ENCODE measurements at regions not wholly inside any gene's neighbourhood (a gene's known extent, or its start where the extent isn't known, plus 50 kb on each side); places are given as distances from the start of the nearest gene placed in this dataset.

GRCh38 chr7:18343047-18343446, 152.5 kb upstream of the HDAC9 start:
- Histone ChIP-seq H3K27me3 (ENCODE audit: control insufficient read depth in 3 of 3, insufficient read depth in 3 of 3, low read length in 2 of 3) (no peaks in the 10 kb centered on the region), H3K9me3 (ENCODE audit: control insufficient read depth in 4 of 4, insufficient read depth in 3 of 4, low read length in 3 of 4) (no peaks in the 10 kb centered on the region), H3K9ac (ENCODE audit: insufficient read depth in 1 of 2, low read length in 2 of 2) (no peak overlapping the region), H3K4me3 (no peak overlapping the region), H3K36me3 (ENCODE audit: control insufficient read depth in 4 of 4, insufficient read depth in 4 of 4, low read length in 4 of 4) (no peaks in the 10 kb centered on the region), H3K27ac (ENCODE audit: low read depth in 1 of 2, low read length in 1 of 2) (no peak overlapping the region), H3K4me1 (ENCODE audit: control insufficient read depth in 5 of 5, insufficient read depth in 5 of 5, low read length in 5 of 5) (no peaks in the 10 kb centered on the region)
- TF ChIP-seq, protein P1, sequence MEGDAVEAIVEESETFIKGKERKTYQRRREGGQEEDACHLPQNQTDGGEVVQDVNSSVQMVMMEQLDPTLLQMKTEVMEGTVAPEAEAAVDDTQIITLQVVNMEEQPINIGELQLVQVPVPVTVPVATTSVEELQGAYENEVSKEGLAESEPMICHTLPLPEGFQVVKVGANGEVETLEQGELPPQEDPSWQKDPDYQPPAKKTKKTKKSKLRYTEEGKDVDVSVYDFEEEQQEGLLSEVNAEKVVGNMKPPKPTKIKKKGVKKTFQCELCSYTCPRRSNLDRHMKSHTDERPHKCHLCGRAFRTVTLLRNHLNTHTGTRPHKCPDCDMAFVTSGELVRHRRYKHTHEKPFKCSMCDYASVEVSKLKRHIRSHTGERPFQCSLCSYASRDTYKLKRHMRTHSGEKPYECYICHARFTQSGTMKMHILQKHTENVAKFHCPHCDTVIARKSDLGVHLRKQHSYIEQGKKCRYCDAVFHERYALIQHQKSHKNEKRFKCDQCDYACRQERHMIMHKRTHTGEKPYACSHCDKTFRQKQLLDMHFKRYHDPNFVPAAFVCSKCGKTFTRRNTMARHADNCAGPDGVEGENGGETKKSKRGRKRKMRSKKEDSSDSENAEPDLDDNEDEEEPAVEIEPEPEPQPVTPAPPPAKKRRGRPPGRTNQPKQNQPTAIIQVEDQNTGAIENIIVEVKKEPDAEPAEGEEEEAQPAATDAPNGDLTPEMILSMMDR (IDR thresholded peaks at IDR 0.05; ENCODE audit: control extremely low read depth, extremely low read depth): no peak
- ATAC-seq (ENCODE audit: insufficient read depth, low FRiP score) (no peak), DNase-seq (no peak)
- WGBS, 2 donors: 83 to 86% methylated on average over 2 of the region's 2 CpGs

DNA sequence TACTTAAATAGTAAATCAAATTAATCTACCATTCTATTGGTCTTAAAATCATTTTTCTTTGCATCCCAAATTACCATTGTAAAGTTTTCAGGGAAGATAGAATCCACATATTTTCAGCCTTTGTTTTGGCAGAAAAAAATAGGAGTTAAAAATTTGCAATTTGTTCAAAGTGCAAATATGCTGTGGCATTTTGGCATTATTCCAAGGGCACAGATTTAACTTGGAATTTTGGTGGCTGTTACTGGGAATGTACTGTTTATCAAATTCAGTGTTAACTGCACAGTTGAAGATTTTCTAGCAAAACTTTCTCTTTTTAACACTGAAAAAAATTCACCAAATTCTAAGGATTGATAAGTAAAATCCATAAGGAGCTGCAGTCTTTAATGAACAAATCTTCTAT, 151.0 kb upstream of the HDAC9 start:
- ATAC-seq (ENCODE audit: insufficient read depth, low FRiP score) (no peak), DNase-seq (peak in 1 of 3 donors; percentile 13)

DNA sequence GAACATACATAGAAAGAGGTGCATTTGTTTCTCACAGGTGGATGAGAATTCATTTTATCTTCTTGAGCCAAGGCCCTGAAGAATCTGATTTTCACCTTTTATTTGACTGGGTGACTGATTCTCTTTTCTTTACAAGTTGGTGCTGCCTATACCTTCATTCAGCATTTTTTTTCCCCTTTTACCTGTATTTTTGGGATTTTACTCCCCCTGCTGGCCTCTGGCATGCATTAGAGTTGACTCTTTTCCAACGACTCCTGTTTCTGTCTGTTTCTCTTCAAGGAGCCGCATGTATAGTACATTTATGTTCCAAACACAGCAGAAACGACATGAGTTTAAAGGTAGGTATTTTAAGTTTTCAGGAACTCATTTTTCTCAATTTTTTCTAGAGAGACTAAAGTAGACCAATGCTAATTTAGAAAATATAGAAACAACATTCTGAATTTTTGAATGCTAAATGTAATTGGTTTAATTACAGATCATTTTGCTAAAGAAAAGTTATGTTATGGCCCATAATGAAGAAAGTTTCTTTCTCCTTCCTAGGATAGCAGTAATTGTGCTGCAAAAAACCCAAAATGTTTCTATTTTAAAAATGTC, 149.8 kb upstream of the HDAC9 start:
- Histone ChIP-seq H3K36me3 (ENCODE audit: control insufficient read depth in 4 of 4, insufficient read depth in 4 of 4, low read length in 4 of 4) (no peaks in the 10 kb centered on the region), H3K4me1 (ENCODE audit: control insufficient read depth in 5 of 5, insufficient read depth in 5 of 5, low read length in 5 of 5) (no peaks in the 10 kb centered on the region), H3K27me3 (ENCODE audit: control insufficient read depth in 3 of 3, insufficient read depth in 3 of 3, low read length in 2 of 3) (peaks cover 0 to 3% (median 0%) of the 10 kb centered on the region in 3 donors), H3K9ac (ENCODE audit: insufficient read depth in 1 of 2, low read length in 2 of 2) (no peak overlapping the region), H3K4me3 (no peak overlapping the region), H3K9me3 (ENCODE audit: control insufficient read depth in 4 of 4, insufficient read depth in 3 of 4, low read length in 3 of 4) (no peaks in the 10 kb centered on the region), H3K27ac (ENCODE audit: low read depth in 1 of 2, low read length in 1 of 2) (no peak overlapping the region)
- no peak for ATAC-seq (ENCODE audit: insufficient read depth, low FRiP score)
- WGBS, 2 donors: 24 to 26% methylated on average over 3 of the region's 3 CpGs
- TF ChIP-seq, protein P1 (IDR thresholded peaks at IDR 0.05; ENCODE audit: control extremely low read depth, extremely low read depth): peak; percentile 60
- DNase-seq: peak; percentile 24 to 68 (median 66)

More for the DNA sequence above, 151.0 kb upstream of the HDAC9 start:
- no peaks in the 10 kb centered on the region for H3K4me1 ChIP-seq (ENCODE audit: control insufficient read depth in 5 of 5, insufficient read depth in 5 of 5, low read length in 5 of 5)
- no peaks in the 10 kb centered on the region for H3K36me3 ChIP-seq (ENCODE audit: control insufficient read depth in 4 of 4, insufficient read depth in 4 of 4, low read length in 4 of 4)
- no peak overlapping the region for H3K27ac ChIP-seq (ENCODE audit: low read depth in 1 of 2, low read length in 1 of 2)
- no peak overlapping the region for H3K9ac ChIP-seq (ENCODE audit: insufficient read depth in 1 of 2, low read length in 2 of 2)
- H3K9me3 ChIP-seq (ENCODE audit: control insufficient read depth in 4 of 4, insufficient read depth in 3 of 4, low read length in 3 of 4): no peaks in the 10 kb centered on the region
- H3K4me3 ChIP-seq: no peak overlapping the region
- peaks cover 0 to 3% (median 0%) of the 10 kb centered on the region in 3 donors for H3K27me3 ChIP-seq (ENCODE audit: control insufficient read depth in 3 of 3, insufficient read depth in 3 of 3, low read length in 2 of 3)
- TF ChIP-seq, protein P1 (IDR thresholded peaks at IDR 0.05; ENCODE audit: control extremely low read depth, extremely low read depth): no peak

DNA sequence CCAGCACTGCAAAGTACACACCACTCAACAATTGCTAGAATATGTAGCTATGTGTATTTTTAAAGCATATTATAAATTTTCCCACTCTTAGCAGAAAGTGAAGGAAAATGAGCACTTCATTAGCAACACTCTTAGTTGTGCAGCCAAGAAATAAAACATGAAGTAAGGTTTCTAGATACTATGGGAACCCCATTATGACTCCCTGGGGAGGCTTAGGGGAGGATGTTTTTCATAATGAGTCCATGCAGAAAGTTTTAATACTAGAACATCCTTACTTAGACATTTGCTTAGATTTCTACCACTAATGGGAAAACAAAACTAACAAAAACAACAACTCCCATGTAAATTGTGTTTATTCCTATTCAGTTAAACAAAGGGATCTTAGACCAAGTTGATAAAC, 148.4 kb upstream of the HDAC9 start:
- TF ChIP-seq, protein P1 (IDR thresholded peaks at IDR 0.05; ENCODE audit: control extremely low read depth, extremely low read depth): no peak
- peaks cover 0 to 3% (median 0%) of the 10 kb centered on the region in 3 donors for H3K27me3 ChIP-seq (ENCODE audit: control insufficient read depth in 3 of 3, insufficient read depth in 3 of 3, low read length in 2 of 3)
- H3K36me3 ChIP-seq (ENCODE audit: control insufficient read depth in 4 of 4, insufficient read depth in 4 of 4, low read length in 4 of 4): no peaks in the 10 kb centered on the region
- no peaks in the 10 kb centered on the region for H3K9me3 ChIP-seq (ENCODE audit: control insufficient read depth in 4 of 4, insufficient read depth in 3 of 4, low read length in 3 of 4)
- H3K4me3 ChIP-seq: no peak overlapping the region
- H3K4me1 ChIP-seq (ENCODE audit: control insufficient read depth in 5 of 5, insufficient read depth in 5 of 5, low read length in 5 of 5): no peaks in the 10 kb centered on the region
- H3K9ac ChIP-seq (ENCODE audit: insufficient read depth in 1 of 2, low read length in 2 of 2): no peak overlapping the region
- no peak for ATAC-seq (ENCODE audit: insufficient read depth, low FRiP score)
- no peak for DNase-seq
- no peak overlapping the region for H3K27ac ChIP-seq (ENCODE audit: low read depth in 1 of 2, low read length in 1 of 2)

Measured in lung (tissue), 11 donors.